ENCODE measurements at regions not wholly inside any gene's neighbourhood (a gene's known extent, or its start where the extent isn't known, plus 50 kb on each side); places are given as distances from the start of the nearest gene placed in this dataset.

DNA sequence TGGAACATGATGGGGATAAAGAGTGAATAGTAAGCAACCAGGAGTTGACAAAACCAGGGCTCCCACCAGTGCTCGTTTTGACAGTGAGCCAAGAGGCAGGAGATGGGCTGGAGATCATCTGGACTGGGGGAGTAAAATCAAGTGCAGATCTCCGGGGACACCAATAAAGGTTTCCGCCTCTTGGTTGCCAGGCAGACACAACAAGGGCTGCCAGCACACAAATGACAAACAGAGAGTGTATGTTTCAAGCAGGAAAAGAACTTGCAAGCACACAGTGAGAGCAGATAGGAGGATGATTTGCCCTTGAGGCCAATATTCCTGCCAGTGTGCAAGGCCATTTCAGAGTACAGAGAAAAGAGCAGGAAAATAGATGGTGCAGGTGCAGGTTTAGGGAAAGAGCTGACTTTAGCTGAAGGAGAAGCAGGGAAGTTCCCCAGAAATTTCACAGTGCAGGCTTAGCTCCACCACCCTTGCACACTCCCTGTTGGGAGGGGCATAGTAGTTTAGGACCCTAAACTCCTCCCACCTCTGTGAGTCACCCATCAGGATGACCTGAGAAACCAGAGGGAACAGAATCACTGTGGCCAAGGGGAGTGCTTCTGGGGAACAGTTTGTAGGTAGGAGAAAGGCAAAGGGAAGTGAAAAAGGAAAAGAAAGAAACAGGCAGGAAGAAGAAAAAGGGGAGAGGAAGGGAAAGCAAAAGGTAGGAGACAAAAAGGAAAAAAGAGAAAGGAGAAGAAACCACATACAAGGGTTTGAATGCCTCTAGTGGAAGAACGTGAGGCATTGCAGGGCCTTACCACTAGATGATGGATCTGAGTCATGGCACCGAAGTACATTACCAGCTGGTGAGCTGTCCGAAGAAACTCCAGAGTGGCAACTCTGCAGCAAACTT is 404.4 kb downstream of the SLC6A15 start:
- peak overlapping the region; percentile 13 for H3K27ac Mint-ChIP-seq (ENCODE audit: unreplicated experiment)
- DNase-seq, result no peak
- no peaks in the 10 kb centered on the region for H3K36me3 Mint-ChIP-seq (ENCODE audit: unreplicated experiment)

DNA sequence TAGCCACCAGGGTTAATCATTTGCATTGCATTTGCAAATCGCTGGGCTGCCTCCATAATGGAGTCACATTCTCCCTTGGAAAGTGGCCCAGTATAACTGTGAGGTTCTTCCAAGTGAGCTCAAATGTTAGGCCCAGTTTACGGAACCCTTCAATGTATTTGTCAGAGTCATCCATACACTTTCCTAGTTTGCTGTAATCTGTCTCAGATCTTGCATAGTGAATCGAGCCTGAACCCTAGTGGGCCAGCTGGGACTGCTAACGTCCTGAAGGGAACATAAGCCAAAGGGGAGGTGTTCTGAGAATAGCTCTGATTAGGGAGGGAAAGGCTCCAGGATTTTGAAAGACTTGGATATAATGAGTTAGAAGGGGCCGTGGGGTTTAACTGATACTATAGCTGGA is 406.3 kb downstream of the SLC6A15 start:
- Mint-ChIP-seq H3K4me3 (ENCODE audit: unreplicated experiment) (no peak overlapping the region), H3K27ac (ENCODE audit: unreplicated experiment) (no peak overlapping the region), H3K27me3 (ENCODE audit: unreplicated experiment) (peaks cover 3% of the 10 kb centered on the region), H3K9me3 (ENCODE audit: unreplicated experiment) (peaks cover 1% of the 10 kb centered on the region), H3K36me3 (ENCODE audit: unreplicated experiment) (no peaks in the 10 kb centered on the region), H3K4me1 (ENCODE audit: low read depth, unreplicated experiment) (peaks cover 12% of the 10 kb centered on the region)
- DNase-seq, result no peak
- TF ChIP-seq, protein P1, sequence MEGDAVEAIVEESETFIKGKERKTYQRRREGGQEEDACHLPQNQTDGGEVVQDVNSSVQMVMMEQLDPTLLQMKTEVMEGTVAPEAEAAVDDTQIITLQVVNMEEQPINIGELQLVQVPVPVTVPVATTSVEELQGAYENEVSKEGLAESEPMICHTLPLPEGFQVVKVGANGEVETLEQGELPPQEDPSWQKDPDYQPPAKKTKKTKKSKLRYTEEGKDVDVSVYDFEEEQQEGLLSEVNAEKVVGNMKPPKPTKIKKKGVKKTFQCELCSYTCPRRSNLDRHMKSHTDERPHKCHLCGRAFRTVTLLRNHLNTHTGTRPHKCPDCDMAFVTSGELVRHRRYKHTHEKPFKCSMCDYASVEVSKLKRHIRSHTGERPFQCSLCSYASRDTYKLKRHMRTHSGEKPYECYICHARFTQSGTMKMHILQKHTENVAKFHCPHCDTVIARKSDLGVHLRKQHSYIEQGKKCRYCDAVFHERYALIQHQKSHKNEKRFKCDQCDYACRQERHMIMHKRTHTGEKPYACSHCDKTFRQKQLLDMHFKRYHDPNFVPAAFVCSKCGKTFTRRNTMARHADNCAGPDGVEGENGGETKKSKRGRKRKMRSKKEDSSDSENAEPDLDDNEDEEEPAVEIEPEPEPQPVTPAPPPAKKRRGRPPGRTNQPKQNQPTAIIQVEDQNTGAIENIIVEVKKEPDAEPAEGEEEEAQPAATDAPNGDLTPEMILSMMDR (IDR thresholded peaks at IDR 0.05; ENCODE audit: partially characterized antibody, unreplicated experiment), result no peak

More for the DNA sequence above, 404.4 kb downstream of the SLC6A15 start:
- peaks cover 3% of the 10 kb centered on the region for H3K27me3 Mint-ChIP-seq (ENCODE audit: unreplicated experiment)
- TF ChIP-seq, protein P1 (IDR thresholded peaks at IDR 0.05; ENCODE audit: partially characterized antibody, unreplicated experiment), result no peak
- peaks cover 12% of the 10 kb centered on the region for H3K4me1 Mint-ChIP-seq (ENCODE audit: low read depth, unreplicated experiment)
- H3K9me3 Mint-ChIP-seq (ENCODE audit: unreplicated experiment), result peaks cover 1% of the 10 kb centered on the region
- H3K4me3 Mint-ChIP-seq (ENCODE audit: unreplicated experiment), result no peak overlapping the region

DNA sequence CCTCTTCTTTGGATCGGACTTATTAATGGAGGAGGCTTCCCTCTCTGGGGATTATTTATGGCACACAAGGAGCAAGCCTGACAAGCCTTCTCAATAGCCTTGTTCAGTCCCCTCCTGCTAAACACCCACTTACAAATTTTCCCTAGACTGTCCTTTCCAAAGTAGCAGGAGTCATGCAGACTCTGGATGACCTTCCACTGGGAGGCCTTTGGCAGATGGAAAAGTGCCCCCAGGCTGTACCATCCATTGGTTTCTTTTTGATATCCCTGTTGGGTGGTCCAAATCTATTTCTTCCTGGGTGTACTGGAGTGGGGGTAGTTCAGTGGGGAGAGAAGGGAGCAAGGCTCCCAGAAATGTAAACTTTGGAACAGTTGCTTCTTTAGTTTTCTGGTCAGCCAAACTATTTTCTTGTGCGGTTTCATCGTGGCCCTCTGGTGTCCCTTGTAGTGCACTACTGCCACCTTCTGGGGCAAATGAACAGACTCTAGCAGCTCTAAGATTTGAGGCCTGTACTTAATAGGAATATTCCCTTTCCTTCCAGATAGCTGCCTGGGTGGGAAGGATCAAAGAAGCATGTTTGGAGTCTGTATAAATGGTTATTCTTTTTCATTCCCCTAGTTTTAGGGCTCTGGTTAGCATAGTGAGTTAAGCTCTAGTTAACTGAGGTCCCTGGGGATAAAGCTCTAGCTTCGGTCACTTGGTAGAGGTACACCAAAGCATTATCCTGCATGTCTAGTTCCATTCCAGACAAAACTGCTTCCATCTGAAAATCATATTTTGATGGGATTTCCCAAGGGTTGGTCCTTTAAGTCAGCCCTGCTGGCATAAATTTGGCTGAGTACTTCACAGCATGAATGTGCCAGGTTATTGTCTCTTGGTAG is 409.5 kb downstream of the SLC6A15 start:
- H3K27me3 Mint-ChIP-seq (ENCODE audit: unreplicated experiment), result no peaks in the 10 kb centered on the region
- TF ChIP-seq, protein P1 (IDR thresholded peaks at IDR 0.05; ENCODE audit: partially characterized antibody, unreplicated experiment), result peak; percentile 67
- H3K36me3 Mint-ChIP-seq (ENCODE audit: unreplicated experiment), result no peaks in the 10 kb centered on the region
- H3K4me3 Mint-ChIP-seq (ENCODE audit: unreplicated experiment), result no peak overlapping the region
- peaks cover 9% of the 10 kb centered on the region for H3K4me1 Mint-ChIP-seq (ENCODE audit: low read depth, unreplicated experiment)
- no peak overlapping the region for H3K27ac Mint-ChIP-seq (ENCODE audit: unreplicated experiment)
- no peaks in the 10 kb centered on the region for H3K9me3 Mint-ChIP-seq (ENCODE audit: unreplicated experiment)
- DNase-seq, result peak; percentile 64

DNA sequence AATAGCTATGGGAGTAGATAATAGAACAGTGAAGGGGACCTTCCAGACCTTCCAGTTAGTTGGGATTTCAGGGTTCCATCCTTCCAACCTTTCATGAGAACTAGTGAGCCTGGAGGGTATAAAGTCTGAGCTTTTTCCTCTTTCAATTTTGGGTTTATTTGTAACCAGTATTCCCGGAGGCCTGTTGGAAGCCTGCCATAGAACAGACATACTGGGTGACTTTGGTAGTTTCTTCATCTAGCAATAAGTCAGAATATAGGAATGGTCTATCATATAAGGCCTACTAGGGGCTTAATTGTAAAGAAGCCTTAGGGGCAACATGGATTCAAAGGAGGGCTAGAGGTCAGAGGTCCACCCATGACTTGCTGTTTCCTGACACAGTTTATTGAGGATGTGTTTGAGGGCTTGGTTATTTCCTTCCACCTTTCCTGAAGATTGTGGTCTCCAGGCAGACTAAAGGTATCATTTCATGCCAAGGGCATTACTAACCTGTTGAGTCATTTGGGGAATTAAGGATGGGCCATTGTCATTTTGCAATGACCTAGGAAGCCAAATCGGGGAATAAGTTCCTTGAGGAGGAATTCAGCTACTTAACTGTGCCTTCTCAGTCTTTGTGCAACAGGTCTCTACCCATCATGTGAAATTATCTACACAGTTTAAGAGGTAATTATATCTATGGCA is 410.3 kb downstream of the SLC6A15 start:
- H3K27ac Mint-ChIP-seq (ENCODE audit: unreplicated experiment), result no peak overlapping the region
- no peaks in the 10 kb centered on the region for H3K36me3 Mint-ChIP-seq (ENCODE audit: unreplicated experiment)
- DNase-seq, result no peak
- H3K4me1 Mint-ChIP-seq (ENCODE audit: low read depth, unreplicated experiment), result peaks cover 2% of the 10 kb centered on the region
- H3K9me3 Mint-ChIP-seq (ENCODE audit: unreplicated experiment), result no peaks in the 10 kb centered on the region
- H3K4me3 Mint-ChIP-seq (ENCODE audit: unreplicated experiment), result no peak overlapping the region
- H3K27me3 Mint-ChIP-seq (ENCODE audit: unreplicated experiment), result no peaks in the 10 kb centered on the region
- TF ChIP-seq, protein P1 (IDR thresholded peaks at IDR 0.05; ENCODE audit: partially characterized antibody, unreplicated experiment), result no peak

Measured in glutamatergic neuron (in vitro differentiated cells).